CD14-positive monocyte (primary cell): ENCODE measurements at regions not wholly inside any gene's neighbourhood (a gene's known extent, or its start where the extent isn't known, plus 50 kb on each side); places are given as distances from the start of the nearest gene placed in this dataset.

Source experiments
- DNase-seq, 3 donors: peaks; one replicate each; pipeline ENCODE4 v3.0.0-alpha.2; 2011 to 2022
- H2AFZ ChIP-seq: 2 replicates; pipeline ENCODE4 v1.6.0; 2012; ENCODE audit warnings: mild to moderate bottlenecking, low read depth, low read length, inconsistent platforms; ENCODE audit not compliant: insufficient read depth, poor library complexity, severe bottlenecking
- H3K27ac ChIP-seq, 2 donors: 1 replicate in 1 of 2; 2 replicates in 1 of 2; pipeline ENCODE4 v1.5.1; 2012 to 2013; ENCODE audit warnings: low read length in 2 of 2, control low read depth in 1 of 2, inconsistent platforms in 1 of 2, low read depth in 1 of 2, mild to moderate bottlenecking in 1 of 2
- H3K27me3 ChIP-seq, 2 donors: one replicate each; pipeline versions ENCODE4 v1.6.0 to v1.6.1; 2011 to 2013; ENCODE audit warnings: low read length in 2 of 2; ENCODE audit not compliant: control insufficient read depth in 2 of 2, insufficient read depth in 2 of 2
- H3K36me3 ChIP-seq, 2 donors: replicated peaks in 1 of 2; 1 replicate in 1 of 2; 2 replicates in 1 of 2; pipeline versions ENCODE4 v1.5.1 to v1.6.1; 2012 to 2013; ENCODE audit warnings: low read length in 2 of 2, control low read depth in 1 of 2, inconsistent platforms in 1 of 2, mild to moderate bottlenecking in 1 of 2; ENCODE audit not compliant: insufficient read depth in 2 of 2, control insufficient read depth in 1 of 2
- H3K4me1 ChIP-seq, 2 donors: 1 replicate in 1 of 2; 2 replicates in 1 of 2; pipeline versions ENCODE4 v1.5.1 to v1.6.1; 2012 to 2013; ENCODE audit warnings: low read length in 2 of 2, control low read depth in 1 of 2, inconsistent platforms in 1 of 2, mild to moderate bottlenecking in 1 of 2, moderate library complexity in 1 of 2; ENCODE audit not compliant: insufficient read depth in 2 of 2, control insufficient read depth in 1 of 2
- H3K4me2 ChIP-seq: replicated peaks from 2 replicates; pipeline ENCODE3; 2012; ENCODE audit warnings: low read length, moderate library complexity, mild to moderate bottlenecking; ENCODE audit not compliant: poor library complexity, severe bottlenecking; ENCODE audit errors: extremely low read depth
- H3K4me3 ChIP-seq, 3 experiments: fragments of 200-600 bp in 1 of 3; sonication (generic) in 1 of 3; replicated peaks in 1 of 3; 1 replicate in 2 of 3; 2 replicates in 1 of 3; pipeline ENCODE4 v1.5.1; 2011 to 2013; ENCODE audit warnings: low read length in 3 of 3, mild to moderate bottlenecking in 3 of 3, control low read depth in 2 of 3, low read depth in 2 of 3, inconsistent platforms in 1 of 3, moderate library complexity in 1 of 3
- H3K79me2 ChIP-seq: 2 replicates; pipeline ENCODE4 v1.6.0; 2012; ENCODE audit warnings: mild to moderate bottlenecking, control low read depth, inconsistent platforms, low read length, moderate library complexity; ENCODE audit not compliant: insufficient read depth
- H3K9ac ChIP-seq: 2 replicates; pipeline ENCODE4 v1.6.0; 2017; ENCODE audit warnings: low read length, mild to moderate bottlenecking; ENCODE audit not compliant: insufficient read depth, poor library complexity, severe bottlenecking
- H3K9me3 ChIP-seq, 2 donors: replicated peaks in 1 of 2; 1 replicate in 1 of 2; 2 replicates in 1 of 2; pipeline versions ENCODE4 v1.5.1 to v1.6.1; 2012 to 2013; ENCODE audit warnings: low read length in 2 of 2, control low read depth in 1 of 2; ENCODE audit not compliant: control insufficient read depth in 1 of 2, insufficient read depth in 1 of 2
- H4K20me1 ChIP-seq: 2 replicates; pipeline ENCODE4 v1.6.0; 2012; ENCODE audit warnings: mild to moderate bottlenecking, low read length, control low read depth, moderate library complexity; ENCODE audit not compliant: insufficient read depth
- H3K27ac Mint-ChIP-seq, 7 donors: one replicate each; pipeline ENCODE4 v1.8.0; 2020; ENCODE audit warnings: mild to moderate bottlenecking in 7 of 7, mixed read lengths in 7 of 7, moderate library complexity in 6 of 7, inconsistent platforms in 2 of 7
- H3K27me3 Mint-ChIP-seq, 3 donors: one replicate each; pipeline ENCODE4 v1.8.0; 2021 to 2022; ENCODE audit warnings: low read depth in 3 of 3, mild to moderate bottlenecking in 3 of 3, mixed read lengths in 3 of 3, moderate library complexity in 3 of 3, inconsistent platforms in 1 of 3
- H3K36me3 Mint-ChIP-seq, 2 donors: one replicate each; pipeline ENCODE4 v1.8.0; 2020; ENCODE audit warnings: mixed read lengths in 2 of 2, inconsistent platforms in 1 of 2, mild to moderate bottlenecking in 1 of 2
- H3K4me1 Mint-ChIP-seq: one replicate; pipeline ENCODE4 v1.8.0; 2020; ENCODE audit warnings: mild to moderate bottlenecking, mixed read lengths
- H3K4me3 Mint-ChIP-seq, 2 donors: one replicate each; pipeline ENCODE4 v1.8.0; 2020; ENCODE audit warnings: mild to moderate bottlenecking in 2 of 2, mixed read lengths in 2 of 2, moderate library complexity in 1 of 2
- H3K9me3 Mint-ChIP-seq, 7 donors: one replicate each; pipeline ENCODE4 v1.8.0; 2020 to 2022; ENCODE audit warnings: mixed read lengths in 7 of 7, mild to moderate bottlenecking in 6 of 7, moderate library complexity in 6 of 7, inconsistent platforms in 2 of 7
- CTCF ChIP-seq: fragments of 200-600 bp; IDR thresholded peaks from one replicate; pipeline ENCODE4 v1.8.0; 2022; ENCODE audit warnings: antibody characterized with exemption, mild to moderate bottlenecking
- WGBS: methylation state at CpG from one replicate; pipeline ENCODE4 v1.1.5; 2013; ENCODE audit warnings: missing lambda C conversion rate; ENCODE audit not compliant: insufficient coverage; 5-methylcytosine and 5-hydroxymethylcytosine counted together
- intact Hi-C, 2 donors: fragments of 100-400 bp; cut with micrococcal nuclease; formaldehyde crosslinking; loops; one replicate each; pipeline versions ENCODE4 v1.15.0 to v1.15.1; 2023

DNA sequence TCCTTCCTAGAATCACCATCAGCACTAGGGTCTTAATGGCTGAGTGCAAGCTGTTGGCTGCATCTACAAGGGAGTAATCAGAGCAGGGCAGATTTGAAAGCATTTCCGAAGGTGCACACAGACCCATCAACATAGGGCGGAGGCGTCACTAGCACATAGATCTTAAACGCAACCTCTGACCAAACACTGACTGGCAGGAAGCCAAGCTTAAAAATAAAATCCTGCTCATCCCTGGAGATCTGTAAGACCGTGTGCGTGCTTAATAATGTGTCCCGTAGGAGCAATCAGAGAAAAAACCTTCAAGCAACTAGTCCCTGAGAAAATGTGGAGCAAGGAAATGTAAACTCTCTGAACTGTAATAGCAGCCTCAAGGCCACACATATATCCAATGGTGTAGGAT, 470.5 kb downstream of the ETS1 start:
- intact Hi-C loops, result no loop called here
- H3K27me3 Mint-ChIP-seq, result peaks cover 0 to 2% (median 0%) of the 10 kb centered on the region in 3 donors
- no peak overlapping the region for H3K27ac Mint-ChIP-seq
- H3K4me1 Mint-ChIP-seq, result no peaks in the 10 kb centered on the region
- H3K36me3 Mint-ChIP-seq, result no peaks in the 10 kb centered on the region
- DNase-seq, result no peak
- Histone ChIP-seq H3K4me3 (no peak overlapping the region), H3K9ac (no peak overlapping the region), H3K36me3 (no peaks in the 10 kb centered on the region), H3K27ac (no peak overlapping the region), H3K9me3 (no peaks in the 10 kb centered on the region), H3K4me2 (no peak overlapping the region), H2AFZ (no peak overlapping the region), H3K4me1 (no peaks in the 10 kb centered on the region), H4K20me1 (no peaks in the 10 kb centered on the region), H3K79me2 (no peaks in the 10 kb centered on the region), H3K27me3 (no peaks in the 10 kb centered on the region)
- H3K4me3 Mint-ChIP-seq, result no peak overlapping the region
- TF ChIP-seq CTCF, result no peak
- peaks cover 4 to 9% (median 5%) of the 10 kb centered on the region in 7 donors for H3K9me3 Mint-ChIP-seq
- WGBS, result 82% methylated on average over 4 of the region's 7 CpGs

DNA sequence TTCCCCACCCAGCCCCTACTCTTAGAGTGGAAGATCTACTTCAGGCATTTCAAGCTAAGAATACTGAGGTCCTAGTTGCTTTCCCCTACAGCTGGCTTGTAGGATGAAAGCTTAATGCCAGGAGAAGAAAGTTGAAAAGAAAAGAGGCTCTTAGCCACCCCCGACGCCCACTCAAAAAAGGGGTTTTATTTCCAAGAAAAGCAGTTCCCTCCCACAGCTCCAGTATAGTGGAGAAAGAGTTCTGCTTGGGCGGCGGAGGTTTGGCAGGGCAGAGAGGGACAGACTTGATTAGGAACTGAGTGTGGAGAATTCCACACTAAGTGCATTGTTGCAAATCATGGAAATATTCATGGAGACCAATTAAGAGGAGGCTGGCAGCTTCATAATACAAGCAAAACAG, 470.9 kb downstream of the ETS1 start:
- no peak overlapping the region for H3K4me2 ChIP-seq
- no peak overlapping the region for H3K27ac Mint-ChIP-seq
- H3K4me3 Mint-ChIP-seq, result no peak overlapping the region

More for the DNA sequence above, 470.9 kb downstream of the ETS1 start:
- H3K27ac ChIP-seq, result no peak overlapping the region
- TF ChIP-seq CTCF, result no peak
- H3K9ac ChIP-seq, result no peak overlapping the region
- intact Hi-C loops, result no loop called here
- H4K20me1 ChIP-seq, result no peaks in the 10 kb centered on the region
- peaks cover 4 to 9% (median 5%) of the 10 kb centered on the region in 7 donors for H3K9me3 Mint-ChIP-seq
- DNase-seq, result no peak
- H3K9me3 ChIP-seq, result no peaks in the 10 kb centered on the region
- H3K27me3 Mint-ChIP-seq, result peaks cover 0 to 2% (median 0%) of the 10 kb centered on the region in 3 donors
- H3K4me1 ChIP-seq, result no peaks in the 10 kb centered on the region
- H3K27me3 ChIP-seq, result no peaks in the 10 kb centered on the region
- H3K4me3 ChIP-seq, result no peak overlapping the region
- H3K36me3 Mint-ChIP-seq, result no peaks in the 10 kb centered on the region
- no peaks in the 10 kb centered on the region for H3K79me2 ChIP-seq
- no peaks in the 10 kb centered on the region for H3K4me1 Mint-ChIP-seq
- WGBS, result no CpG with 5 or more reads among the region's 4 CpGs
- no peaks in the 10 kb centered on the region for H3K36me3 ChIP-seq
- H2AFZ ChIP-seq, result no peak overlapping the region
